Spleen (tissue), 11 donors: ENCODE measurements at regions not wholly inside any gene's neighbourhood (a gene's known extent, or its start where the extent isn't known, plus 50 kb on each side); places are given as distances from the start of the nearest gene placed in this dataset.

Experiments used
- DNase-seq: peaks from one replicate; pipeline ENCODE4 v3.0.0-alpha.2; 2020
- H3K27ac ChIP-seq, 8 donors: fragments of 200-600 bp; sonication (generic) in 7 of 8; 1 replicate in 4 of 8; 2 replicates in 4 of 8; pipeline versions ENCODE4 v1.5.0 to v1.8.0; 2016 to 2021; ENCODE audit warnings: inconsistent platforms in 4 of 8, mild to moderate bottlenecking in 4 of 8, moderate library complexity in 1 of 8
- H3K27me3 ChIP-seq, 7 donors: fragments of 200-600 bp; sonication (generic) in 6 of 7; replicated peaks in 1 of 7; 1 replicate in 4 of 7; 2 replicates in 3 of 7; pipeline versions ENCODE4 v1.5.0 to v1.8.0; 2016 to 2021; ENCODE audit warnings: inconsistent platforms in 3 of 7, mild to moderate bottlenecking in 1 of 7
- H3K36me3 ChIP-seq, 6 donors: fragments of 200-600 bp; sonication (generic) in 5 of 6; 1 replicate in 4 of 6; 2 replicates in 2 of 6; pipeline versions ENCODE4 v1.5.0 to v1.8.0; 2016 to 2021; ENCODE audit warnings: inconsistent platforms in 2 of 6
- H3K4me1 ChIP-seq, 6 donors: fragments of 200-600 bp; sonication (generic) in 5 of 6; 1 replicate in 3 of 6; 2 replicates in 3 of 6; pipeline versions ENCODE4 v1.5.0 to v1.8.0; 2016 to 2021; ENCODE audit warnings: inconsistent platforms in 3 of 6
- H3K4me3 ChIP-seq, 8 donors: fragments of 200-600 bp; sonication (generic) in 7 of 8; 1 replicate in 4 of 8; 2 replicates in 4 of 8; pipeline versions ENCODE4 v1.5.0 to v1.8.0; 2016 to 2021; ENCODE audit warnings: inconsistent platforms in 4 of 8, mild to moderate bottlenecking in 4 of 8, moderate library complexity in 2 of 8
- H3K9me3 ChIP-seq, 8 donors: fragments of 200-600 bp; sonication (generic) in 7 of 8; 1 replicate in 4 of 8; 2 replicates in 4 of 8; pipeline versions ENCODE4 v1.5.0 to v1.8.0; 2016 to 2021; ENCODE audit warnings: inconsistent platforms in 4 of 8
- POLR2A ChIP-seq, 3 donors: fragments of 450-650 bp; IDR thresholded peaks; one replicate each; pipeline ENCODE4 v1.5.1; 2017; ENCODE audit warnings: antibody characterized with exemption in 3 of 3, mild to moderate bottlenecking in 1 of 3
- POLR2AphosphoS5 ChIP-seq, 3 donors: sonication (generic); formaldehyde crosslinking; IDR thresholded peaks; one replicate each; pipeline ENCODE4 v1.5.1; 2017; ENCODE audit warnings: antibody characterized with exemption in 3 of 3
- WGBS, 5 donors: extraction: QIAGEN DNeasy Blood & Tissue Kit in 3 of 5; methylation state at CpG; one replicate each; pipeline versions ENCODE4 v1.1.5 to v1.1.7; 2013 to 2018; 5-methylcytosine and 5-hydroxymethylcytosine counted together
- intact Hi-C: fragments of 100-400 bp; cut with DNase I; formaldehyde crosslinking; loops from one replicate; pipeline ENCODE4 v1.15.0; 2023; ENCODE audit warnings: low total_unique reads
- TF ChIP-seq, protein P1 (sequence below), 11 experiments: fragments of 200-600 bp in 7 of 11; fragments of 450-650 bp in 4 of 11; sonication (generic) in 4 of 11; IDR thresholded peaks in 8 of 11; conservative IDR thresholded peaks in 3 of 11; 1 replicate in 7 of 11; 2 replicates in 4 of 11; pipeline versions ENCODE4 v1.4.0 to v1.8.0; 2016 to 2021; ENCODE audit warnings: antibody characterized with exemption in 11 of 11, inconsistent platforms in 4 of 11, mild to moderate bottlenecking in 1 of 11
- donor health status: healthy with polysubstance abuse.
- donor health status: DM: no; HTN: no; CAD: no; lungs with moderate emphysema.
- donor health status: DM: no; HTN: no; CAD: no.
- donor health status: Bipolar disorder and iron deficiency.
- donor health status: healthy.
- donor health status: DM: no; HTN: no; CAD: no.
- donor health status: DM: yes; HTN: yes; CAD: no.

DNA sequence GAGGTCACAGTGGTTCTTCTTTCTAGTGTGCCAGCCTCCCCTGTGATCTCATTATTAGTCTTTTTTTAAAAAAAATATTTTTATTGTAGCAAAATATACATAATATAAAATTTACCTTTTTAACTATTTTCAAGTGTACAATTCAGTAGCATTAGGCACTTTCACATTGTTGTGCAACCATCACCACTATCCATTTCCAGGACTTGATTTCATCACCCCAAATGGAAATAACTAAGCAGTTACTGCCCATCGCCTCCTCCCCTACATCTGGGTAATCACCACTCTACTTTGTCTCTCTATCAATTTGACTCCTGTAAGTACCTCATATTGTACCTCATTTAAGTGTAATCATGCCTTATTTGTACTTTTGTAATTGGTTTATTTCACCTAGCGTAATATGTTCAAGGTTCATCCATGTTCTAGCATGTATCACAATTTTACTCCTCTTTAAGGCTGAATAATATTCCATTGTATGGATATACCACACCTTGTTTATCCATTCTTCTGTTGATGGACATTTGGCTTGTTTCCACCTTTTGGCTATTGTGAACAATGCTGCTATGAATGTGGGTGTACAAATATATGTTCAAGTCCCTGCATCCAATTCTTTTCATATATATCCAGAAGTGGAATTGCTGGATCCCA lies 68.6 kb upstream of the FYN start:
- peaks cover 0 to 7% (median 6%) of the 10 kb centered on the region in 8 donors for H3K9me3 ChIP-seq
- peaks cover 0 to 5% (median 0%) of the 10 kb centered on the region in 6 donors for H3K4me1 ChIP-seq
- no peak for TF ChIP-seq POLR2A (IDR thresholded peaks at IDR 0.05)
- no peak for TF ChIP-seq POLR2AphosphoS5 (IDR thresholded peaks at IDR 0.05)
- TF ChIP-seq, protein P1, sequence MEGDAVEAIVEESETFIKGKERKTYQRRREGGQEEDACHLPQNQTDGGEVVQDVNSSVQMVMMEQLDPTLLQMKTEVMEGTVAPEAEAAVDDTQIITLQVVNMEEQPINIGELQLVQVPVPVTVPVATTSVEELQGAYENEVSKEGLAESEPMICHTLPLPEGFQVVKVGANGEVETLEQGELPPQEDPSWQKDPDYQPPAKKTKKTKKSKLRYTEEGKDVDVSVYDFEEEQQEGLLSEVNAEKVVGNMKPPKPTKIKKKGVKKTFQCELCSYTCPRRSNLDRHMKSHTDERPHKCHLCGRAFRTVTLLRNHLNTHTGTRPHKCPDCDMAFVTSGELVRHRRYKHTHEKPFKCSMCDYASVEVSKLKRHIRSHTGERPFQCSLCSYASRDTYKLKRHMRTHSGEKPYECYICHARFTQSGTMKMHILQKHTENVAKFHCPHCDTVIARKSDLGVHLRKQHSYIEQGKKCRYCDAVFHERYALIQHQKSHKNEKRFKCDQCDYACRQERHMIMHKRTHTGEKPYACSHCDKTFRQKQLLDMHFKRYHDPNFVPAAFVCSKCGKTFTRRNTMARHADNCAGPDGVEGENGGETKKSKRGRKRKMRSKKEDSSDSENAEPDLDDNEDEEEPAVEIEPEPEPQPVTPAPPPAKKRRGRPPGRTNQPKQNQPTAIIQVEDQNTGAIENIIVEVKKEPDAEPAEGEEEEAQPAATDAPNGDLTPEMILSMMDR (IDR thresholded peaks at IDR 0.05 in 8 of 11, conservative IDR thresholded peaks at IDR 0.05 in 3 of 11), result no peak
- DNase-seq, result no peak
- H3K27me3 ChIP-seq, result no peaks in the 10 kb centered on the region
- WGBS, 5 donors, result 73 to 87% (median 79%) methylated on average over 2 of the region's 2 CpGs
- peak overlapping the region in 3 of 8 donors; percentile 43 to 56 (median 50) for H3K27ac ChIP-seq
- H3K4me3 ChIP-seq, result no peak overlapping the region
- H3K36me3 ChIP-seq, result no peaks in the 10 kb centered on the region
- intact Hi-C loops, result no loop called here

DNA sequence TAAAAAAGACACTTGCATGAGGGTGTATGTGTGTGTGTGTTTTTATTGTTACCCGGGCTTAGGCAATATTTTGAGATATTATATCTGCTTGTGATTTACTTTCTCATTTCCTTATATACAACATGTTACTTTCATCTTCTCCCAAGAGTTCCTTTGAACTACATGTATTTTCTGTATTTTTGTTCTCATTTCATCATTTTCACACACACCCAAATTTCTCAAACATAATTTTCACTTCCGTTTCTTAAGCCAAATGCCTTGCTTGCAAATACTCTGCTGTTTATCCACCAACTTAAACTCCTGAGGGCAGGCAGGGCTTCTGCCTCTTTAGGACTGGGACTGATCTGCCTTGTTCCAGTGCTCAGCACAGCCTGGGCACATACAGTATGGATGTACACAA lies 69.3 kb upstream of the FYN start:
- WGBS, 5 donors, result 77 to 86% (median 81%) methylated on average over 2 of the region's 2 CpGs
- H3K27me3 ChIP-seq, result no peaks in the 10 kb centered on the region
- intact Hi-C loops, result no loop called here
- no peak for DNase-seq
- peak overlapping the region in 3 of 8 donors; percentile 43 to 56 (median 50) for H3K27ac ChIP-seq
- H3K4me3 ChIP-seq, result no peak overlapping the region
- H3K4me1 ChIP-seq, result peaks cover 0 to 5% (median 0%) of the 10 kb centered on the region in 6 donors
- H3K9me3 ChIP-seq, result peaks cover 0 to 7% (median 6%) of the 10 kb centered on the region in 8 donors
- H3K36me3 ChIP-seq, result no peaks in the 10 kb centered on the region
- TF ChIP-seq POLR2A (IDR thresholded peaks at IDR 0.05), result no peak
- TF ChIP-seq, protein P1 (IDR thresholded peaks at IDR 0.05 in 8 of 11, conservative IDR thresholded peaks at IDR 0.05 in 3 of 11), result no peak
- no peak for TF ChIP-seq POLR2AphosphoS5 (IDR thresholded peaks at IDR 0.05)

DNA sequence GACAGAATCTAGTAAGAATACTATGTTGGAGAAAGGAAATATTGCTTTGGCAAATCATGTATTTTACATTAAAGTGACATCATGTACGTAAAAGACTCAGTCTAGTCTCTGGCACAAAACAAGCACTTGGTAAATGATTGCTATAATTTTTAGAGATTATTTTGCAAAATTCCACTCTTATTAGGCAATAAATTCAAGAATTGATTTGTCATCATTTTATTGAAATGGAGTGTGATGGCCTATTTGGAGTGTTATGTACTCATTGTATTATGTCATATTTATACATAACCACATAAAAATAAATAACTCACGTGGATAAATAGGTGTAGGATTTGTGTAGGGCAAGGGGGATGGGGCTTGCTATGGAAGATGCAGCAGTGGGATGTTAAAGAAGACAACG lies 70.0 kb upstream of the FYN start:
- intact Hi-C loops, result no loop called here
- Histone ChIP-seq H3K27me3 (no peaks in the 10 kb centered on the region), H3K9me3 (peaks cover 0 to 7% (median 6%) of the 10 kb centered on the region in 8 donors), H3K36me3 (no peaks in the 10 kb centered on the region), H3K4me1 (peaks cover 0 to 5% (median 0%) of the 10 kb centered on the region in 6 donors), H3K27ac (peak overlapping the region in 3 of 8 donors; percentile 34 to 56 (median 43)), H3K4me3 (no peak overlapping the region)
- no peak for DNase-seq
- WGBS, 5 donors, result 79 to 90% (median 81%) methylated on average over 3 of the region's 3 CpGs
- TF ChIP-seq, protein P1 (IDR thresholded peaks at IDR 0.05 in 8 of 11, conservative IDR thresholded peaks at IDR 0.05 in 3 of 11), result no peak
- TF ChIP-seq POLR2A (IDR thresholded peaks at IDR 0.05), result no peak
- no peak for TF ChIP-seq POLR2AphosphoS5 (IDR thresholded peaks at IDR 0.05)

- H3K27me3 ChIP-seq, result no peaks in the 10 kb centered on the region
- no peak for TF ChIP-seq POLR2AphosphoS5 (IDR thresholded peaks at IDR 0.05)
- TF ChIP-seq POLR2A (IDR thresholded peaks at IDR 0.05), result no peak
- TF ChIP-seq, protein P1 (IDR thresholded peaks at IDR 0.05 in 8 of 11, conservative IDR thresholded peaks at IDR 0.05 in 3 of 11), result no peak
- H3K9me3 ChIP-seq, result peaks cover 0 to 7% (median 6%) of the 10 kb centered on the region in 8 donors
- peak overlapping the region in 1 of 8 donors; percentile 56 for H3K27ac ChIP-seq
- 73 to 88% (median 82%) methylated on average over 3 of the region's 3 CpGs for WGBS, 5 donors
- no peak for DNase-seq
- H3K4me3 ChIP-seq, result no peak overlapping the region
- intact Hi-C loops, result no loop called here
- no peaks in the 10 kb centered on the region for H3K36me3 ChIP-seq
- peaks cover 0 to 5% (median 0%) of the 10 kb centered on the region in 6 donors for H3K4me1 ChIP-seq
Measured at GRCh38 chr6:111943726-111944125, 70.5 kb upstream of the FYN start.
